ENCODE measurements at regions not wholly inside any gene's neighbourhood (a gene's known extent, or its start where the extent isn't known, plus 50 kb on each side); places are given as distances from the start of the nearest gene placed in this dataset.

- DNase-seq (ENCODE audit: low spot score), result peak; percentile 66
Observed at GRCh38 chr2:15808204-15808910, 132.0 kb upstream of the MYCN start.

- peak; percentile 68 for DNase-seq (ENCODE audit: low spot score)
Observed at GRCh38 chr2:15808944-15809343, 131.4 kb upstream of the MYCN start.

DNA sequence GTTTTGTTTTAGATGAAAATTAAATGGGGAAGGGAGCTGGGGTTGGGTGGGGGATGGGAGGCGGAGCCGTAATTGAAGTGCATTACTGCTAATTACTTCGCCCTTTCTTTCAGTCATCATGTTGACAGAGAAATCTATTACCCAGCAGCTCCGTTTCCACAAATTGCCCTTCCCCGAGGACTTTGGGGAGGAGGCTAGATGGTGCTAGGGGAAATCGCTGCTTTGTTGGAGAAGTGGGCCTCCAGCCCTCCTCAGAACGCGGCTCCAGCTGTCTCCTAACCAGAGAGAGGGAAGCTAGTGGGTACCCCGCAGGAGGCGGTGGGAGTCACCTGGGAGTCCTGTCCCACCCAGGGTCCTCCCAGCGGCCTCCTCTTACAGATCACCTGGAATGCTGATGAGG, 130.9 kb upstream of the MYCN start:
- DNase-seq (ENCODE audit: low spot score), result no peak

- no peak for DNase-seq (ENCODE audit: low spot score)
Observed at GRCh38 chr2:15810477-15811150, 129.7 kb upstream of the MYCN start.

GRCh38 chr2:15811367-15811766, 129.0 kb upstream of the MYCN start:
- DNase-seq (ENCODE audit: low spot score), result peak; percentile 77

DNA sequence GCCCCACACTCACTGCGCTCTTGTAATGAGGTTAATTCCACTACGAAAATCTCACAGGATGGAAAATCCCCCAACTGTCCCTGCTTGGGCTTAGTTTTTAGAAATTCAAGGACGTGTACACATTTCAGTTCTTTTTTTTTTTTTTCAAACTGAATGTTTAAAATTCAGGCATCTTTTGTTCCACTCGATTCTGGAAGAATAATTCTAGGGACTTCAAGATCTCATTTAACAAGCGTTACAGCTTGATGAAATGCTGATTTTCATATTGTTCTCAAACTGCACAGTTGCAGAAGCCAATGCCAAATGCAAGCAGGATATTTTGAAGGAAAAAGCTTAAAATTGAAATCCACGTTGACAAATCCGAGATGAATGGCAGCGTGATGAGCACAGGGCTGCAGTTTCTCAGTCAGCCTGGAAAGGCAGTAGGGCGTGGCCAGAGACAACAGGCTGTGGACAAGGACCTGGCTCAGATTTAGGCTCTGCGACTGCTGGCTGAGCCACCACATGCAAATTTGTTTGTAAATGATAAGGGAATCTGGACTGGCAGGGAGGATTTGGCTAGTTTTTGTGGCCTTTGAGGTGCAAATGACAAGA, 128.1 kb upstream of the MYCN start:
- peak; percentile 42 for DNase-seq (ENCODE audit: low spot score)

DNA sequence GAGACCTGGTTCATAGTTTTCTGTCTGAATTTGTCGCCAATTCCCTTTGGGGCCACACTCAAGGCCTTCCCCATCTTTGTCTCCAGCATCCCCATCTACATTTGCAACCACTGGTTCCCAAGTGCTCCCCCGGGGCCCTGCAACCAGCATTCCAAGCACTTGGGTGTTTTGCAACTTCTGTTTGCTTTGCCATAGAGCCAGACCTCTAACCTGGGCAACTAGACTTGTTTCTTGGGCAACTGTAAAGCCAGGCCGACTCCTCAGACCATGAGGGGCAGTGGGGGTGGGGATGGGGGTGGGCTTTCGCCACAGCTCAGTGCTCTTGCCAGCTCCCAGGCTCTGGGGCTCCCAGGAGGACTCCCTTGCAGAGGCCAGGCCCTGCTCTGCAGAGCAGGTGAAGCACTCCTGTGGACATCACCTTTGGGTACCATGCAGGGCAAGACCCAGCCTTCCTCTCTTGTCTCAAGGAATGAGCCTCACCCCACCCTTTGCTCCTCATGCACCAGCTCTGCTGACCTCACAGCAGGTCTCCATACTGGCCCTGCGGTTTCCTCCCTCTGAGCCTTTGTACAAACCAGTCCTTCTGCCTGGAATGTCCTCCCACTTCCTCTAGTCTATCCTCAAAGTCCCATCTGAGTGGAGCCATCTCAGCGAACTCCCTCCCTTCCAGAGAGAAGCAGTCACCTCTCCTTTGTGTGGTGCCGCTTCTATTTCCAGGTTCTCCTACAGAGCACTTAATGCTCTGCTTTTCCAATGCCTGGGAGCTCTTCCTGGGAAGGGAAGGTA, 126.7 kb upstream of the MYCN start:
- no peak for DNase-seq (ENCODE audit: low spot score)

- DNase-seq (ENCODE audit: low spot score), result no peak
Observed at GRCh38 chr2:15814403-15814802, 125.9 kb upstream of the MYCN start.

DNA sequence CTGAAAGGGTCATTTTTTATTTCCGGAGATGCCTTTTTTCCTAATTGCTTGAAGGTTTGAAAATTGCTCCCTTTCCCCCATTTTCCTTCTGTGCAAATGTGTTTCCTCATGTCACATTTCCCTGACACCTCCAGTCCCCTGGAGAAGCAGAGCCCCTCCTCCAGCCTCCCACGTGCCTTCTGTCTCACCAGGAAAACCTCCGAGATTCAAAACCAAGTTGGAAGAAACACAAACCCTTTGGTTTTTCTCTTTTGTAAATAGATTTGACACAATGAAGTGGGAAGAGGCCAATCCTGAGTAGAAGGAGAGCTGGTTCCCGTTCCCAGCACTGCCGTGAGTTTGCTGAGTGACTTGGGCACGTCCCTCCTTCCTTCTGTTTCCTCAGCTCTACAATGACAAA, 125.4 kb upstream of the MYCN start:
- no peak for DNase-seq (ENCODE audit: low spot score)

GRCh38 chr2:15816226-15816625, 124.1 kb upstream of the MYCN start:
- no peak for DNase-seq (ENCODE audit: low spot score)

- DNase-seq (ENCODE audit: low spot score), result no peak
Observed at GRCh38 chr2:15816674-15817406, 123.5 kb upstream of the MYCN start.

- no peak for DNase-seq (ENCODE audit: low spot score)
Observed at GRCh38 chr2:15817748-15818147, 122.6 kb upstream of the MYCN start.

DNA sequence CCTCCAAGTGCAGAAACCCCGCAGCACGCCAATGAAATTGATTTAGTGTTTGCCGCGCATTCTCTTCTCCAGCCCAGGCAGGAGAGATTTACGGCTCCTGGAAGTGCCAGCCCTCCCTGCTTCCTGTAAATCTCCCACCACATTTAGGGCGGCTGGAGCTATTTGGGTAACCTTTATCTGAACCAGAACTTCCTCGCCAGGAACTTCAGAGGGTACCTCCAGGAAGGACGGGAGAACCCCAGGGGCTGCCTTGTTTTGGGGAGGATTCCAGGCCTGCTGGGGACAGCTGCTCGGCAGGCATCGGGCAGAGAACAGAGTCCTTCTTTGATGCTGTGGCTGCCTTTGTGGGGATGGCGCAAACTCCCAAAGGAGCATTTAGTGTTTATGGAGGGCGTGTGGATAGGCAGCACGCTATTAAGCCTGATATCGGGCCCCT, 122.0 kb upstream of the MYCN start:
- no peak for DNase-seq (ENCODE audit: low spot score)

GRCh38 chr2:15818881-15819280, 121.5 kb upstream of the MYCN start:
- no peak for DNase-seq (ENCODE audit: low spot score)

GRCh38 chr2:15819562-15820256, 120.6 kb upstream of the MYCN start:
- DNase-seq (ENCODE audit: low spot score), result no peak

GRCh38 chr2:15820257-15820566, 120.1 kb upstream of the MYCN start:
- DNase-seq (ENCODE audit: low spot score), result no peak

DNA sequence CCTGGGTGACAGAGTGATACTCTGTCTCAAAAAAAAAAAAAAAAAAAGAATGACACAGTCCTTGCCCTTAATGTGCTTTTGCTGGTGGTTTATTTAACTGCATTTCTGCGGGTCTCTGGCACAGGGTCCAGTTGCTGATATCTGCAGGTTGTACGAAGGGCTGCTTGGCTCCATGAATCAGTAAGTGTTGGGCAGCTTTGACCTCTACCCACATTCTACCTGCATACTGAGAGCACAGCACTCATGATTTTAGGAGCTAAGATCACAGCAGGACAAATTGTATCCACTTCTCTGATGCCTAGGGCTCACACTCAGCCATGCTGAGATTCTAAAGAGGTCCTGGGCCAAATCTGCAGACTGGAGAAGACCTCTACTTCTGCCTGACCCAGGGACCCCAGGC, 119.4 kb upstream of the MYCN start:
- DNase-seq (ENCODE audit: low spot score), result no peak

DNA sequence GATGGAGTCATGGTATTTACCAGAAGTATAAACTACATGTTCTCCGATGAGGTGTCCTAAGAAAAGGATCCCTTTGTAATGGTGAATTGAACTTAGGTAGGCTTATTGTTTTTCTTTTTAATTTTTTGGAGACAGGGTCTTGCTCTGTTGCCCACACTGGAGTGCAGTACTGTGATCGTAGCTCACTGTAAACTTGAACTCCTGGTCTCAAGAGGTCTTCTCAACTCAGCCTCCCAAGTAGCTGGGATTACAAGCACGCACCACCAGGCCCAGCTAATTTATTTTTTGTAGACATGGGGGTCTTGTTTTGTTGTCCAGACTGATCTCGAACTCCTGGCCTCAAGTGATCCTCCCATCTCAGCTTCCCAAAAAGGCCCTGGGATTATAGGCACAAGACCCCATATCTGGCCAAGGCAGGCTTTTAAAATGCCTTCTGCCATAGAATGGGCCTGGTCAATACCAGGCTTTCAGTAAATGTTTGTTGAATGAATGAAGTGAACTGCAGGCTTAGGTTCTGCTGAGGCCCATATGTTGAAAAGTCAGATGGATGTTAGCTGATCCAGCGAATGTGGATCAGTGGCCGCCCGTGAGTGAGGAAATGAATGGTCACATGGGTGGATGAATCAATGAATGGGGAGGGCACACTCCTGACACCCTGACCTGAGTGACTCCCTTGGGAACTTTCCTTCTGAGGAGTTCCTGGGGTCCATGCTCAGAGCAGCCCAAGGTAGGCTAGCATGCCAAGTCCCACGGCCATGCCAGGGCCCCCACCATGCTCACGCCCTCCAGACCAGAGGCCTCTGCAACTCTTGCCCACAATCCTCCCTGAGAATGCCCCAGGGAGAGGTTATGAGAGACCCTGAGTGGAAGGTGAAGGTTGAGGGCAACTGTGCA, 118.0 kb upstream of the MYCN start:
- DNase-seq (ENCODE audit: low spot score), result no peak

- DNase-seq (ENCODE audit: low spot score), result no peak
Observed at GRCh38 chr2:15823459-15824396, 116.6 kb upstream of the MYCN start.

Data from iPS-NIHi11 (cell line).